ENCODE measurements at regions not wholly inside any gene's neighbourhood (a gene's known extent, or its start where the extent isn't known, plus 50 kb on each side); places are given as distances from the start of the nearest gene placed in this dataset.

DNA sequence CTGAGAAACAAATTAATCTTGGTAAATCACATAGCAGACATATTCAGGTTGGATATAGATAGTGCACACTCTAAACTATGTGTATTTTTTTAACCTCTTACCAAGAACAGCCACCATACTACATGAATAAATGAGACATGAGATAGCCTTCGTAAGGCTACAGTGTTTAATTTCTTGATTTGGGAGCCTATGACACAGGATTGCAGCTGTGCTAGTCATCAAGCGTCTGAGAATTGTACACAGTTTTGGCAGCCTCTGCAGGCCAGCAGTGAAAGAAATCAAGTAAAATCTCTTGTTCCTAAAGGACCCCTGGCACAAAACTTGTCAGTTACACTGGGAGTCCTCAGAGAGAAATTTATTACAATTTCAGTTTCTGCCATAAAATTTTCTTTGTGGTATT is 236.1 kb downstream of the C12orf50 start:
- Histone ChIP-seq H3K9ac (ENCODE audit: low read length) (no peak overlapping the region), H3K36me3 (ENCODE audit: control insufficient read depth, insufficient read depth, low read length) (no peaks in the 10 kb centered on the region), H3K27ac (ENCODE audit: low read depth, low read length) (no peak overlapping the region), H3K27me3 (ENCODE audit: control insufficient read depth, insufficient read depth, low read length) (no peaks in the 10 kb centered on the region), H3K4me1 (ENCODE audit: control insufficient read depth, insufficient read depth, low read length) (no peaks in the 10 kb centered on the region), H3K9me3 (ENCODE audit: control insufficient read depth, insufficient read depth, low read depth, low read length) (no peaks in the 10 kb centered on the region), H3K4me3 (ENCODE audit: low read depth, low read length) (no peak overlapping the region)

DNA sequence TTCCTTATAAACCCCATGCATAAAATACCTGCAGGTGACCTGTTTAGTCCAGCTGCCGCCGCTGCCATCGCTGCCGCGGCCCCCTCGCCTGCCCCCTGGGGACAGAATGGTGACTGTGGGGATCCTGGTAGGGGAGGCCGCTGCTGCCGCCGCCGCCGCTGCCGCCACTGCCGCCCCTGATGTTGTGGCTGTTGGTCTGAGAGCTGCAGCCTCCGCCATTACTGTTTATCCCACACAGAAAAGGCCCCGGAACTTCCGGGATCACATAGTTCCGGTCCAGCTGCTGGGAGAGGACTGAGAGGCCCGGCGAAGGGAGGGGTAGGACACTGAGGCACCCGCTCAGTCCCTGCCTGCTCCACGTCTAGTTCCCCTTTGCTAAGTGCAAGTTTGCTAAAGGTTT is 244.9 kb downstream of the C12orf50 start:
- no peaks in the 10 kb centered on the region for H3K9me3 ChIP-seq (ENCODE audit: control insufficient read depth, insufficient read depth, low read depth, low read length)
- H3K9ac ChIP-seq (ENCODE audit: low read length), result no peak overlapping the region
- no peaks in the 10 kb centered on the region for H3K27me3 ChIP-seq (ENCODE audit: control insufficient read depth, insufficient read depth, low read length)
- H3K4me1 ChIP-seq (ENCODE audit: control insufficient read depth, insufficient read depth, low read length), result no peaks in the 10 kb centered on the region
- no peak overlapping the region for H3K27ac ChIP-seq (ENCODE audit: low read depth, low read length)
- H3K36me3 ChIP-seq (ENCODE audit: control insufficient read depth, insufficient read depth, low read length), result no peaks in the 10 kb centered on the region
- H3K4me3 ChIP-seq (ENCODE audit: low read depth, low read length), result no peak overlapping the region

DNA sequence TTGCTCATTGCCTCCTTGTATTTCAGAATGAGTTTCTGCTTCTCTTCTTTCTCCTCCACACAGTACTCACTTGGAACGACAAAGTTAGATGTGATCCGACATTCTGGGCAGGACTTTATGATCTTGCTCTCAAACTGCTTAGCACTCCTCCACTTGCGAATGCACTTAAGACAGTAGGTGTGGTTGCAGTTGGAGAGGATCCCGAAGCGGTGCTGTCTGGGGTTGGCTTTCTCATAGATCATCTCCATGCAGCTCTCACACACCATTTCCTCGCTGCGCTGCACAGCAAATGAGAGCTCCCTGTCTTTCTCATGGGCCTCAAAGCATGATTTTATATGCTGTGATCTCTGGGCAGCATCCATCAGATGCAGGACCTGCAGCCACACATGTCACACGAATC is 245.7 kb downstream of the C12orf50 start:
- Histone ChIP-seq H3K4me3 (ENCODE audit: low read depth, low read length) (no peak overlapping the region), H3K27ac (ENCODE audit: low read depth, low read length) (no peak overlapping the region), H3K4me1 (ENCODE audit: control insufficient read depth, insufficient read depth, low read length) (no peaks in the 10 kb centered on the region), H3K9ac (ENCODE audit: low read length) (no peak overlapping the region), H3K36me3 (ENCODE audit: control insufficient read depth, insufficient read depth, low read length) (no peaks in the 10 kb centered on the region), H3K9me3 (ENCODE audit: control insufficient read depth, insufficient read depth, low read depth, low read length) (no peaks in the 10 kb centered on the region), H3K27me3 (ENCODE audit: control insufficient read depth, insufficient read depth, low read length) (no peaks in the 10 kb centered on the region)

GRCh38 chr12:87782838-87783237 is 246.4 kb downstream of the C12orf50 start:
- Histone ChIP-seq H3K36me3 (ENCODE audit: control insufficient read depth, insufficient read depth, low read length) (no peaks in the 10 kb centered on the region), H3K4me3 (ENCODE audit: low read depth, low read length) (no peak overlapping the region), H3K9ac (ENCODE audit: low read length) (no peak overlapping the region), H3K9me3 (ENCODE audit: control insufficient read depth, insufficient read depth, low read depth, low read length) (no peaks in the 10 kb centered on the region), H3K4me1 (ENCODE audit: control insufficient read depth, insufficient read depth, low read length) (no peaks in the 10 kb centered on the region), H3K27me3 (ENCODE audit: control insufficient read depth, insufficient read depth, low read length) (no peaks in the 10 kb centered on the region), H3K27ac (ENCODE audit: low read depth, low read length) (no peak overlapping the region)

- H3K9me3 ChIP-seq (ENCODE audit: control insufficient read depth, insufficient read depth, low read depth, low read length), result no peaks in the 10 kb centered on the region
- no peaks in the 10 kb centered on the region for H3K27me3 ChIP-seq (ENCODE audit: control insufficient read depth, insufficient read depth, low read length)
- H3K9ac ChIP-seq (ENCODE audit: low read length), result no peak overlapping the region
- no peak overlapping the region for H3K27ac ChIP-seq (ENCODE audit: low read depth, low read length)
- H3K36me3 ChIP-seq (ENCODE audit: control insufficient read depth, insufficient read depth, low read length), result no peaks in the 10 kb centered on the region
- no peaks in the 10 kb centered on the region for H3K4me1 ChIP-seq (ENCODE audit: control insufficient read depth, insufficient read depth, low read length)
- no peak overlapping the region for H3K4me3 ChIP-seq (ENCODE audit: low read depth, low read length)
Measured at GRCh38 chr12:87779858-87780498, 249.2 kb downstream of the C12orf50 start.

DNA sequence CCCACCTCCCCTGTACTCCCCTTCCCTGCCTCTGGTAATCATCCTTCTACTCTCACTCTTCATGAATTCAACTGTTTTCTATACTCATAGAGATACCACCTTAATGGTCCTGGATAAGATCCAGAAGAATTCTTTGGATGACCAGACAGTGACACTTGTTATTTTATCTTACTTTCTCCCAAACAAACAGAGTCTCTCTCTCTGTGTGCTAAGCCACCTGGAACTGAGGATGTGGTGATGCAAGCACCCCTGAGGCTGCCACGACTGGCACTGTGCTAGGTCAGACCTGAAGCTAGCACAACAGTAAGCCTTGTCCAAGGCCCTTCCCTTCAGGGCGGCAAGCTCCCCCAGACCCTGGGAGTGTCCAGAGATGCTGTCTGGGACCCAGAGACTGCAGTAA is 250.2 kb downstream of the C12orf50 start:
- Histone ChIP-seq H3K27me3 (ENCODE audit: control insufficient read depth, insufficient read depth, low read length) (no peaks in the 10 kb centered on the region), H3K36me3 (ENCODE audit: control insufficient read depth, insufficient read depth, low read length) (no peaks in the 10 kb centered on the region), H3K27ac (ENCODE audit: low read depth, low read length) (no peak overlapping the region), H3K4me1 (ENCODE audit: control insufficient read depth, insufficient read depth, low read length) (no peaks in the 10 kb centered on the region), H3K9ac (ENCODE audit: low read length) (no peak overlapping the region), H3K4me3 (ENCODE audit: low read depth, low read length) (no peak overlapping the region), H3K9me3 (ENCODE audit: control insufficient read depth, insufficient read depth, low read depth, low read length) (no peaks in the 10 kb centered on the region)

DNA sequence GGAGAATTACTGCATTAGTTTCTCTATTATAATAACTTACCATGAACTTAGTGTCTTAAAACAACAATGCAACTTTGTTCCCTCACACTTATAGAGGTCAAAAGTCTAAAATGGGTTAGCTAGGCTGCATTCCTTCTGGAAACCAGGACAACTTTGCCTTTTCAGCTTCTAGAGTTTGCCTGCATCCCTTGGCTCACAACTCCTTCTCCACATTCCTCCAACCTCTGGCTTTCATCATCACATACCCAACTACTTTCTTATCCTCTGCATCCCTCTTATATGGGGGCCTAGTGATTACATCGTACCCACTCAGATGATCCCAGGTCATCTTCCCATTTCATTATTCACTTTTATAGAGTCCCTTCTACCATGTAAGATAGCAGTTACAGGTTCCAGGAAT is 251.1 kb downstream of the C12orf50 start:
- H3K36me3 ChIP-seq (ENCODE audit: control insufficient read depth, insufficient read depth, low read length), result no peaks in the 10 kb centered on the region
- H3K27ac ChIP-seq (ENCODE audit: low read depth, low read length), result no peak overlapping the region
- H3K4me3 ChIP-seq (ENCODE audit: low read depth, low read length), result no peak overlapping the region
- no peak overlapping the region for H3K9ac ChIP-seq (ENCODE audit: low read length)
- no peaks in the 10 kb centered on the region for H3K9me3 ChIP-seq (ENCODE audit: control insufficient read depth, insufficient read depth, low read depth, low read length)
- H3K27me3 ChIP-seq (ENCODE audit: control insufficient read depth, insufficient read depth, low read length), result no peaks in the 10 kb centered on the region
- H3K4me1 ChIP-seq (ENCODE audit: control insufficient read depth, insufficient read depth, low read length), result no peaks in the 10 kb centered on the region

DNA sequence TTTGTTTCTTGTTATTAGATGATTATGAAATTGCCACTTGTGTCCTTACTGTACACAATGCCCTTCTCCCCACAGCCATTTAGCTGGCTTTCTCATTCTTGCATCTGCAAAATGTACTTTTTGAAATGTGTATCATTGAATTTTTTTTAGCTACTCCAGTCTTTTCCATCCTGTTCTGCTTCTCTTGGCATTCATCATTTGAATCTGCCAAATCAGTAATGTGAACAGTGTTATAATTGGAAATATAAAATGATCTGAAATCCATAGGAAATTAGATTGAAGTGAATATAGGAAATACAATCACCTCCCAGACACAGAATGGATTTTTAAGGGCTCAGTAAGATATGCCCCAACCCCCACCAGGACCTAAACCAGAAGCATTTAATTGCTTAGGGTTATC is 253.4 kb downstream of the C12orf50 start:
- Histone ChIP-seq H3K4me3 (ENCODE audit: low read depth, low read length) (no peak overlapping the region), H3K9ac (ENCODE audit: low read length) (no peak overlapping the region), H3K9me3 (ENCODE audit: control insufficient read depth, insufficient read depth, low read depth, low read length) (no peaks in the 10 kb centered on the region), H3K36me3 (ENCODE audit: control insufficient read depth, insufficient read depth, low read length) (no peaks in the 10 kb centered on the region), H3K27me3 (ENCODE audit: control insufficient read depth, insufficient read depth, low read length) (no peaks in the 10 kb centered on the region), H3K27ac (ENCODE audit: low read depth, low read length) (no peak overlapping the region), H3K4me1 (ENCODE audit: control insufficient read depth, insufficient read depth, low read length) (no peaks in the 10 kb centered on the region)

- Histone ChIP-seq H3K36me3 (ENCODE audit: control insufficient read depth, insufficient read depth, low read length) (no peaks in the 10 kb centered on the region), H3K4me1 (ENCODE audit: control insufficient read depth, insufficient read depth, low read length) (no peaks in the 10 kb centered on the region), H3K9ac (ENCODE audit: low read length) (no peak overlapping the region), H3K27me3 (ENCODE audit: control insufficient read depth, insufficient read depth, low read length) (no peaks in the 10 kb centered on the region), H3K4me3 (ENCODE audit: low read depth, low read length) (no peak overlapping the region), H3K27ac (ENCODE audit: low read depth, low read length) (no peak overlapping the region), H3K9me3 (ENCODE audit: control insufficient read depth, insufficient read depth, low read depth, low read length) (no peaks in the 10 kb centered on the region)
Measured at GRCh38 chr12:87775051-87775450, 254.2 kb downstream of the C12orf50 start.

DNA sequence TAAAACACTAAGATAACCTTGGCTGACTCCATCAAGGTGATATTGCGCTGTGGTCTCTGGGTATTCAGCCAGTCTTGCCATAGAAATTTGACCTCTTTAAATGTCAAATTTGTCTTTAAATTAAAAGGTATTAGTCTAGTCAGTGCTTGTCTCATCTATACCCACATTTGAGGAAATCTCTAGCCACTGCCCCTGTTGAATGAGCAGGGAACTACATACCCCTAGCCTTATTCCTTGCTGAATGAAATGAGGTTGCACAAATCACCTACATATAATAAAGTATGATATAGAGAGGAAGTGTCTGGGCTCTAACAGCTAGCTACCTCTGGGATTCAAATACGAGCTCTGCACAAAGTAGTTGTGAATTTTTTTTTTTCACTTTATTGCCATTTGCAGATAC is 256.8 kb downstream of the C12orf50 start:
- no peak overlapping the region for H3K27ac ChIP-seq (ENCODE audit: low read depth, low read length)
- H3K9me3 ChIP-seq (ENCODE audit: control insufficient read depth, insufficient read depth, low read depth, low read length), result no peaks in the 10 kb centered on the region
- no peak overlapping the region for H3K4me3 ChIP-seq (ENCODE audit: low read depth, low read length)
- no peaks in the 10 kb centered on the region for H3K36me3 ChIP-seq (ENCODE audit: control insufficient read depth, insufficient read depth, low read length)
- no peak overlapping the region for H3K9ac ChIP-seq (ENCODE audit: low read length)
- H3K27me3 ChIP-seq (ENCODE audit: control insufficient read depth, insufficient read depth, low read length), result no peaks in the 10 kb centered on the region
- no peaks in the 10 kb centered on the region for H3K4me1 ChIP-seq (ENCODE audit: control insufficient read depth, insufficient read depth, low read length)

DNA sequence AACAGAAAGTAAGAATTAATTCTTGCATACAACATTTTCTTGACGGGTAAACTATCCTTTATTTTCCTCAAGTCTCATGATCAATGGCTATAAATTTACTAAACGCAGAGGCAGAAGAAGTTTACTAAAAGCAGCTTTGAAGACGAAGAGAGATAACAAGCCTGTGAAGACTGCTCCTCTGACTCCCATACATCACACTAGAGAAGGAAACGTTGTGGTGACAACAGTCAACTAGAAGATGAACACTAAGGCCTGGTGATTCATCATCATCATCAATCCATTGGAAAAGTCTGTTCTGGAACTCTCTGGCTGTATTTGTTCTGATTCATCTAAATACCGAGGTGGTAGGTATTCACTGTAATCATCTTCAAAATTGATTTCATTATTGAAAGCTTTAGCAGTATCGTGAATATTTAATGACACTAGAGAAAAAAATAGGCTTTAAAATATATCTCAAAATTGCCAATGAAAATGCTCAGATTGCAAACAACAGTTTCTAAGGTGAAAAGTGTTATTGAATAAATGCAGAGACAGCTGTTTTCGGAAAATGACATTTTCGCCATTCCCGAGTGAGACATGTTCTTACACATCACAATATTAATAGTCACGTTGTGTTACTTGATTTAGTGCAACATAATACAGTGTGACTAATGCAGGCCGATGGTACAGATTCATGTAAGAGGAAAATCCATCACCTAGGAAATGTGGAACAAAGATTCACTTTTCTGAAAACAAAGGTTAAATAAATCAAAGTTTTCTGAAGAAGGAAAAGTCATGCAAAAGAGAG is 260.5 kb downstream of the C12orf50 start:
- Histone ChIP-seq H3K4me3 (ENCODE audit: low read depth, low read length) (no peak overlapping the region), H3K27ac (ENCODE audit: low read depth, low read length) (no peak overlapping the region), H3K36me3 (ENCODE audit: control insufficient read depth, insufficient read depth, low read length) (no peaks in the 10 kb centered on the region), H3K4me1 (ENCODE audit: control insufficient read depth, insufficient read depth, low read length) (no peaks in the 10 kb centered on the region), H3K27me3 (ENCODE audit: control insufficient read depth, insufficient read depth, low read length) (no peaks in the 10 kb centered on the region), H3K9ac (ENCODE audit: low read length) (no peak overlapping the region), H3K9me3 (ENCODE audit: control insufficient read depth, insufficient read depth, low read depth, low read length) (no peaks in the 10 kb centered on the region)

All from HUES6 (cell line).